HG02970 (cell line): ENCODE measurements at regions not wholly inside any gene's neighbourhood (a gene's known extent, or its start where the extent isn't known, plus 50 kb on each side); places are given as distances from the start of the nearest gene placed in this dataset.
A peak's percentile ranks its signal among the peaks of the same experiment; 100 is the strongest.

ENCODE experiments used
- ATAC-seq: cut with Tn5 transposase; IDR thresholded peaks from one replicate; pipeline ENCODE4 v1.9.1; 2021; ENCODE audit warnings: mild to moderate bottlenecking, moderate library complexity, moderate number of reproducible peaks; ENCODE audit not compliant: unreplicated experiment, low FRiP score

DNA sequence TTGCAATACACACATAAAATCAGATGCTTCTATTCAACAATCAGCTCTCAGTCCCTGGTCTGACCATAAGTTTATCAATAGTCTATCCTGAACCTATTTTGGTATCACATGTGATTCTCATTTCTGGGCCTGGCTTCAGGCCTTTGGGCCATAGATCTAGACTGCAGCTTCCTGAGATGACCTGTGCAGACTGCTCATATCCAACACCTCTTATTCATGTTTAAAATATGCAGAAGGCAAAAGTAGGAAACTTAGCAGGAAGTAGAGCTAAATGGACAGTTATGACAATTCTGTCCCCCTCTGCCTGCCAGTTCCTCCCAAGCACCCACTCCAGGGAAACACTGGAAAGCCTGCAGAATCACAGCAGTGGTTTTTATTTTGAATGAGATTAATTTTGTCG, 53.3 kb downstream of the C7orf25 start:
- ATAC-seq = no peak

- ATAC-seq = peak; percentile 17
Observed at GRCh38 chr7:42856605-42856987, 55.3 kb downstream of the C7orf25 start.

DNA sequence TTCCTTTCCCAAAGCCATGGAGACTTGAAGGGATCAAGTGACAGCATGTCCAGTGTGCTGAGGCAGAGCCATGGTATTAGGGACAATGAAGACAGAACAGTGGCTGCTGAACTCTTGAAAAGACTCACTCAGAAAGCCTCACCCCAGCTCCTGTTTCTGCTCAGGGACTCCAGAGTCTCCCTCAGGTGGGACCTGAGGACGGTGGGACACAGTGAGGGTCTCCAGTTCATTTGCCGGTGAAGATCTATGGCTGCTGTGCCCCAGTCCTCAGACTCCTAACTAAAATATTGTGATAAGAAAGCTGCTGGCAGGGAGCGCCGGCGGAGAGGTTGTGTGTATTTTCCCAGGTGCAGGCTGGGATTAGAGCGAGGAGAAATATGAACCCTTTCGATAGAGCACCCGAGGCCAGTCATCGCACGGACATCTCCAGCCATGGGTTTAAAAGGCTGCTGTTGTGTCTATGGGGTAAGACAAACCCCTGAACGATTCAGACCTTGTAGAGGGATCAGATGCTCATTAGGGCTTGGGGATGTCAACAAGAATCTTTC, 57.2 kb downstream of the C7orf25 start:
- no peak for ATAC-seq

DNA sequence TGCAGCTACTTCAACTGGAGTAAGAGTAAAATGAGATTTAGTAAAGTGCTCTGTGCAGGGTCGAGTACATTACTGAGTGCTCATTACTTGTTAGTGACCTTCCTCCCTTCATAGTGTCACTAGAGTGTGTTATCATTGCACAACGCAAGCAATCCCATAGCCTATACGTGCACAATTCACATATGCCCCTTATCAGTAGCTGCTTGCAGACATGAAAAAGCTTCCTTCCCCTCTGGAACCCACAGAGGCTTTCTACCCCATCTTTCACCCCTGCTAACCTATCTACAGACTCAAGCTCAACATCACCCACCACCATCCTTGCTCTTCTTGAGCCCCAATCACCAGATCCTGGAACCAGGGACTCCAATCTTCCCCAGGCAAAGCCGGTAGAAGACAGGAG, 59.3 kb downstream of the C7orf25 start:
- ATAC-seq = no peak

DNA sequence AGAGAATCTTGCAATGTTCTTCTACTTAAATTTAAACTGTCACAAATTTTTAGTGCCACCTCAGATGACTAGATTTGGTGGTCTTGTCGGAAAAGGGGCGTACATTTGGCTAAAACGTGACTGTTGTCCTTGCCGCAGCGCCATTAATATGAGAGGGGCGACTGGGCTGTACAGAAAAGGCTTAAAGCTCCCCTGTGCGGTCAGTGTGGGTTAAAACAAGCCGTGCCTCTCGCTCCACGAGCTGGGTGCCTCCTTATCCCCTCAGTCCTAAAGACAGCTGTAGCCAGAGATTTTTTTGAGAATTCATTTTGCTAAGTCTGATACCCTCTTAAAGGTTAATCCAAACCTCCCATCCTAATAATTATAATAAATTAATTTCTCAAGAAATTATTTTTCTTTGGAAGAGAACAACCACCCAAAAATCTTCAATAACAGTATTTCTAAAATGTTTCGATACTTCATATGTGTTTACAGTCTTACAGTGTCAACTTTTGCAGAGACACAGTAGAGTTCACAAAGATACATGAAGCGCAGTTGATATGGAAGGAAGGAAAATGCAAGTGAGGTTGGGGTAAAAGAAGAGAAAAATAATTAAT, 68.6 kb downstream of the C7orf25 start:
- no peak for ATAC-seq

GRCh38 chr7:42834676-42835075, 77.2 kb downstream of the C7orf25 start:
- no peak for ATAC-seq

GRCh38 chr7:42833411-42833810, 78.5 kb downstream of the C7orf25 start:
- no peak for ATAC-seq

DNA sequence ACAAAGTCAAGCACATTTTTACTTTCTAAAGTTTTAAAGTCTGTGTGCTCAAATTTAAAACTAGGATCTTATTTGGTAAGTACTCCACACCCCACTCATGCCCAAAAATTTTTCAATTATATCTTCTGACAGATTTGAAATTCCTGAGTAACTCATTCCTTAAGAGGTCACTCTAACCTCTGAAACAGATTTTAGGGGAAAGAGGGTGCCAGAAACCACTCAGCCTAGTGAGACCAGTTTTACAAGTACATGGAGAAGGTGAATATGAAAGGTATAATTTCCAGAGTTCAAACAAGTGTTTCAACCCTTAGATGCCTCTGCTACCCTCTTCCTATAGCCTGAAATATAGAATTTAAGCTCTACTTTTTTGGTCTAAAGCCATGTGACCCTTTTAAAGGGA, 79.2 kb downstream of the C7orf25 start:
- ATAC-seq = no peak

DNA sequence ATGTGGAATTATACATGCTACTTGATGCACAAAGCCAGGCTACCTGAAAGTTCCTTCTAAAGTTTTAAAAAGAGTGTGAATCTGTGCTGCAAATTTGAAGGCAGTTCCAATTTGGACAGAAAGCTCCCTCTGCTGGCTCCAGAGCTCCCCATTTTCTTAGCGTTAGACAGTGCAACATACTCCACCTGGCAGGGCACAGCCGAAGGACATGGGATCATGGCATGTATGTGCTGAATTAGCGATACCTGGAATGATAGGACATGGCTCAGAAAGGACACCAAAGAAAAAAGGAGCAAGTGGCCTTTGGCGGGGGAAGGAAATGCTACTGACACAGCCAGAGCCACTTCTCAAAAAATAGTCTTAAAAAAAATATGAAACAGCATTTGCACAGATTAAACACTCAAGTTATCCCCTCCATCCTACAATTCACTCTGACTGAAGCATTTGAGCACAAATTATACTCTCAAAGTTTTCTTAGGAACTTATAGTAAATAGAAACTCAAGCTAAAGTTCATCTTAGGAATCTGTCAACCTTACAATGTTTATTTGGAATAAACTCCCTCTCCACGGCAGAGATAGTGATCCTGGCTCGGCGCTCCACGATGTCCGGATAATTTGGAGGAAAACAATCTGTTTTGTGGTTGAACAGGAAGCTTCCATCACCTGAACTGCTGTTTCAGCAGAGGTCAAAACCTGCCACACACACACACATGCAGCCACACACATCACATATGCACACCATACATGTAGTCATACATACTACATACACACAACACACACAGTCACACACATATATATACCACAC, 80.0 kb downstream of the C7orf25 start:
- no peak for ATAC-seq

DNA sequence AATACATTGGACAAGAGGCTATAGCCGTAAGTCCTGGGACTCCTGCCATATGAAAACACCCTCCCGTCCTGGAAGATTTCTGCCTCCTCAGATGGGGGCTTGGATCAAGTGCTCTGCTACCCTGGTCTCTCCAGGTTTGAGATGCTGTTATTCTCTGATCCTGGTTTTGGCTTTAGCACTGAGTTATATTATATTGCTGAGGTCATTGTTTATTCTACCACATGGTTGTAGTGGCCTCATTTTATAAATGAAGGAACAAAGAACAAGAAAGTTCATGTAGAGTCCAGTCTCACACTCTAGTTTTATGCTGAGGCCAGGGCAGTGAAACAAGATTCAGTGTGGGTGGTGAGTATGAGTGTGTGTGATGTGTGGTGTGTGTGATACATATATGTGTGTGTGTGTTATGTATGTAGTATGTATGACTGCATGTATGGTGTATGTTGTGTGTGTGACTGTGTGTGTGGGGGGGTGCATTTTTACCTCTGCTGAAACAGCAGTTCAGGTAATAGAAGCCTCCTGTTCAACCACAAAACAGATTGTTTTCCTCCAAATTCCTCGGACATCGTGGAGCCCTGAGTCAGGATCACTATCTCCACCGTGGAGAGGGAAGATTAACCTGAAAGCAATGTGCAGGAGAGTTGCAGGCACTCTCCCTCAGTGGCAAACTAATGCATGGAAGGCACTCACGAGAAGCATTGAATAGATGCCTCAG, 80.7 kb downstream of the C7orf25 start:
- ATAC-seq = no peak

DNA sequence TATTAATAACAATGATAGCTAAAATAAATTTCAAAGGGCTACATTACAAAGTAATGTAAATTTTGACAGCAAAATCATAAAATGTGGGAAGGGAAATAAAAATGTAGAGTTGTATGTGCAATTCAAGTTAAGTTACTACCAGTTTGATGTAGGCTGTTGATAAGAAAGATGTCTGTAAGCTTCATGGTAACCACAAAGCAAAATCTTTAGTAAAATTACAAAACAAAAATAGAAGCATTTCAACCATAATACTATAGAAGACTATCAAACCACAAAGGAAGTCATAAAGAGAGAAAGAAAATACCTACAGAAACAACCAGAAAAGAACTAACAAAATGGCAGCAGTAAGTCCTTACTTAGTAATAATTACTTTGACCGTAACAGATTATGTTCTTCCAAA, 99.1 kb downstream of the C7orf25 start:
- no peak for ATAC-seq

GRCh38 chr7:42805601-42806000, 106.3 kb downstream of the C7orf25 start:
- no peak for ATAC-seq

DNA sequence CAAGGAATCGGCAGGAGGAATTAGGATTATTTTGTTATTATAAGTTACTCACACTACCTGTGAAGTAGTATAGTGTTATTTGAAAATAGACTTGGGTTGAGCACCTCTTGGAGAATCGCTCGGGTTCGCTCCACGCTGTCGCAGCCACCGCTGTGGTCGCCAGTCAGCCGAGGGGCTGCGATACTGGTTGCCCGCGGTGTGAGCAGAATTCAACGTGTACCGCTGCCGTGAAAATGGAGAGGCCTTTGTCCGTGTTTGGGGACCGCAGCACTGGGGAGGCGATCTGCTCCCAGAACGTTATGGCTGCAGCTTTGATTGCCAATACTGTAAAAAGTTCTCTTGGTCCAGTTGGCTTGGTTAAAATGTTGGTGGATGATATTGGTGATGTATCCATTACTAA, 117.2 kb downstream of the C7orf25 start:
- no peak for ATAC-seq

GRCh38 chr7:42792841-42793240, 119.0 kb downstream of the C7orf25 start:
- ATAC-seq = no peak

DNA sequence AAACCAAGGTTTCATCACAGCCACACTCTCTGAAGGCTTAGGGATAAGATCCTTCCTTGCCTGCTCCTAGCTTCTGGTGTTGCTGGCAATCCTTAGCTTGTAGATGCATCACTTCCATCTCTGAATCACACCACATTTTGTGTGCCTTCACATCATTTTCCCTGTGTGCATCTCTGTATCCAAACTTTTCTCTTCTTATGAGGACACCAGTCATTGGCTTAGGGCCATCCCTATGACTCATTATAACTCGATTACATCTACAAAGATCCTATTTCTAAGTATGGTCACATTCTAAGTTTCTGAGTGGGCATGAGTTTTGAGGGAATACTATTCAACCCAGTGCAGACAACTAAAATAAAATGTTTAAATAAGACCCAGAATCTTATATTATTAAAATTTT, 121.7 kb downstream of the C7orf25 start:
- no peak for ATAC-seq

- no peak for ATAC-seq
Observed at GRCh38 chr7:42774436-42774835, 137.4 kb downstream of the C7orf25 start.

GRCh38 chr7:42770114-42770513, 141.8 kb downstream of the C7orf25 start:
- ATAC-seq = no peak

- no peak for ATAC-seq
Observed at GRCh38 chr7:42768045-42768444, 143.8 kb downstream of the C7orf25 start.

DNA sequence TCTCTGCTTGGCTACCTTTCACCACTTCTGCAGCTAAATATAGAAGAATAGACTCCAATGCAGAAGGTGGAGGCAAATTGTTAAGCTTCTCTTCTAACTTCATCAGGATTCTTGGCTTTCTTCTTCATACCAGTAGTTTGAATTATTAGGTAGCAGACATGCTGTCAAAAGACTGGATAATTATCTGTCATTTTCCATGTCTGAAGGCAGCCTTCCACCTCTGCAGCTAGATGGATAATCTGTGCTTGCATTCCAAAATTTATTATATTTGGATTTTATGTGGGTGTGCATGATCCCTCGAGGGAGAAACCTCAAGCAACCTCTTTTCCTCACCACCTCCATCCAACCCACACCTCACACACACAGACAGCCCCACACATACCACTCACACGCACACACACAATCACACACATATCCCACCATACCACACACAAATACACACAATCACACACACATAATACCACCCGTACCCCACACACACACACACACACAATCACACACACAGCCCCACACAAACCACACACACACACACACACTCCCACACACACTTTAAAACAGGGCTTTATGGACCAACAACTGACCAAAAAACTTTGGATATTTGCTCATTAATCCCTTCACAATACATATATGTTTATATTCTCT, 145.0 kb downstream of the C7orf25 start:
- ATAC-seq = no peak

GRCh38 chr7:42765931-42766330, 145.9 kb downstream of the C7orf25 start:
- ATAC-seq = no peak

DNA sequence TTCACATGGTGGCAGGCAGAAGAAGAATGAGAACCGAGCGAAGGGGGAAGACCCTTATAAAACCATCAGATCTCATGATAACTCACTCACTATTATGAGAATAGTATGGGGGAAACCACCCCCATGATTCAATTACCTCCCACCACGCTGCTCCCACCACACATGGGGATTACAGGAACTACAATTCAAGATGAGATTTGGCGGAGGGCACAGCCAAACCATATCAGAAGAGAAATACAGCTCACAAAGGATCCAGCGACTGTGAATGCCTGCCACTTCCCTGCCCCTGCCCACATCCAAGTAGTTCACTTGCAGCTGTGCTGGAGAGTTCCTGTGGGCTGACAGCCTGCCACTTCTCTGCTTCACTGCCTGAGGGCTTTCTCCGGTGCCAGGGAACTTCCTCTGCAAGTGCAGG, 148.7 kb downstream of the C7orf25 start:
- ATAC-seq = no peak
